GM12864 (cell line): ENCODE measurements at regions not wholly inside any gene's neighbourhood (a gene's known extent, or its start where the extent isn't known, plus 50 kb on each side); places are given as distances from the start of the nearest gene placed in this dataset.

Experiments
- DNase-seq: peaks from one replicate; pipeline ENCODE4 v3.0.0-alpha.2; 2011; ENCODE audit warnings: low read depth
- H3K4me3 ChIP-seq: 2 replicates; pipeline ENCODE4 v1.5.1; 2011; ENCODE audit warnings: mild to moderate bottlenecking, low read depth, low read length, control low read depth
- TF ChIP-seq, protein P1 (sequence below): IDR thresholded peaks from 2 replicates; pipeline ENCODE4 v1.5.1; 2011; ENCODE audit warnings: low read depth, mild to moderate bottlenecking, moderate library complexity, low read length, control low read depth, inconsistent platforms; ENCODE audit errors: missing control alignments

DNA sequence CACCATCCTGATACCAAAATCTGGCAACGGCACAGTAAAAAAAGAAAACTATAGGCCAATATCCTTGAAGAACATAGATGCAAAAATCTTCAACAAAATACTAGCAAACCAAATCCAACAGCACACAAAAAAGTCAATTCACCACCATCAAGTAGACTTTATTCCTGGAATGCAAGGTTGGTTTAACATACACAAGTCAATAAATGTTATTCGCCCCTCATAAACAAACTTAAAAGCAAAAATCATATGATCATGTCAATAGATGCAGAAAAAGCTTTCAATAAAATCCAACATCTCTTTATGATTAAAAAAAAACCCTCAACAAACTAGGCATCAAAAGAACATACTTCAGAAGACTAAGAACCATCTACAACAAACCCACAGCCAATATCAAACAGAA is 252.9 kb downstream of the UACA start:
- TF ChIP-seq, protein P1, sequence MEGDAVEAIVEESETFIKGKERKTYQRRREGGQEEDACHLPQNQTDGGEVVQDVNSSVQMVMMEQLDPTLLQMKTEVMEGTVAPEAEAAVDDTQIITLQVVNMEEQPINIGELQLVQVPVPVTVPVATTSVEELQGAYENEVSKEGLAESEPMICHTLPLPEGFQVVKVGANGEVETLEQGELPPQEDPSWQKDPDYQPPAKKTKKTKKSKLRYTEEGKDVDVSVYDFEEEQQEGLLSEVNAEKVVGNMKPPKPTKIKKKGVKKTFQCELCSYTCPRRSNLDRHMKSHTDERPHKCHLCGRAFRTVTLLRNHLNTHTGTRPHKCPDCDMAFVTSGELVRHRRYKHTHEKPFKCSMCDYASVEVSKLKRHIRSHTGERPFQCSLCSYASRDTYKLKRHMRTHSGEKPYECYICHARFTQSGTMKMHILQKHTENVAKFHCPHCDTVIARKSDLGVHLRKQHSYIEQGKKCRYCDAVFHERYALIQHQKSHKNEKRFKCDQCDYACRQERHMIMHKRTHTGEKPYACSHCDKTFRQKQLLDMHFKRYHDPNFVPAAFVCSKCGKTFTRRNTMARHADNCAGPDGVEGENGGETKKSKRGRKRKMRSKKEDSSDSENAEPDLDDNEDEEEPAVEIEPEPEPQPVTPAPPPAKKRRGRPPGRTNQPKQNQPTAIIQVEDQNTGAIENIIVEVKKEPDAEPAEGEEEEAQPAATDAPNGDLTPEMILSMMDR, result no peak
- no peak overlapping the region for H3K4me3 ChIP-seq
- no peak for DNase-seq

DNA sequence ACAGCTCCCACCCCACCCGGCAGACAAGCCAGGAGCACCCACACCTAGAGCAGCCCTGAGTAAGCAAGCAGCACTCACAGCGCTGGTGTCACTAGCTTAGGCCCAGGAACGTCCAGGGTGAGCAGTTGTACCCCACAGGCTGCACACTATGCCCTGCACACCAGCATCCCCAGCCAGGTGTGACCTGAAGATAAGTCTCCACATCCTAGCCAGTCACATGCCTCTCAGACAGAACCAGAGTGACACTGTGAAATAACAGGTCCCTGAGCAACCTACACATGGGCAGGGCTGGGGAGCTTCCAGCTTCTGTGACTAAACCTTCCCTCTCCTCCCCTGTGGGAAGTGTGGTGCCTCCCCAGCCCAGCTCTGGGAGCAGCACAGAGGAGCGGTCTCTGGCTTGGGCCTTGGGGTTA is 253.6 kb downstream of the UACA start:
- DNase-seq, result no peak
- TF ChIP-seq, protein P1, result no peak
- no peak overlapping the region for H3K4me3 ChIP-seq

DNA sequence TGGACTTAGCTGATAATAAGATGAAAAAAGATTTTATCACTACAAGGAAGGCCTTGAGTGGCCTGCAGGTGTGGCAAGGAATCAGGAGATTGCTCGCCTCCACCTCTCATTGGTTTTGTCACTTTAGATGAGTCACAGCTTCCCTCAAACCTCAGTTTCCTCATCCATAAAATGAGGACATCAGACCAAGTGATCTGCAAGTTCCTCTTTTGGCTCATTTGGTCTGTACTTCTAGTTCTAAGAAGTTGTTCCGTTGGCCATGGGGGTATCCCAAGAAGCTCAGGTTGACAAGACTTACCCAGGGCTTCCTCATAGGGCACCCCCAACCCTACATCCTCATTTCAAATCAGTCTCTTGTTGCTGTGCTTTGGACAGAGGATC is 254.1 kb downstream of the UACA start:
- no peak overlapping the region for H3K4me3 ChIP-seq
- DNase-seq, result no peak
- TF ChIP-seq, protein P1, result no peak

DNA sequence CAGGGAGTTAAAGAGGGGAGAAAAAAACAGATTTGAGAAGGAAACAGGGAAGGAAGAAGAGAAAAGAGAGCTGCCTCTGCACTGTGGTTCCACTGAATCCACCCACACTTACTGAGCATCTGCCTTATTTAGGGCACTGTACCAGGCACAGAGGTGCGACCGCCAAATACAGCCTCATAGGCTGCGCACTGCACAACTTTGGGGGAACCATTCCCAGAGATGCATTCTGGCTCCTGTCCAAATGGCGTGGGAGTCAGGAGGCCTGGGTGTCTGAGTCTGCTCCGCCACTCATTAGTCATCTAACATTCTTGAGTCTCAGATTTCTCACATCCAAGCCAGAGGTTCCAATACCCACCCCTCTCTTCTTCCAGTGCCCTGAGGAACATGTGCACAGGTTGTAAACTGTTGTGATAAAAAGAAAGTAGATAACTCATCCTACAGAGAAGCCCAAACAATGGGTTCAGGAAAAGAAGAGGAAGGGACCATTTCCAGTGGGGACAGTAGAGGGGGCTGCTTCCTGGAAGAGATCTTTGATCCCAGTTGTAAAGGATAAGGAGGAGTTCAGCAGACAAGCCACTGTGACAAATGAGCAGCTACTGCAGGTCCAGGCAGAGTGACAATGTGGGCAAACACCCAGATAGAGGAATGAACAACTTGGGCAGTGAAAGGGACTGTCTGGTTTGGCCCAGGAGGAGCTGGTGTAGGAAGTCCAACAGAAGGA is 254.6 kb downstream of the UACA start:
- DNase-seq, result no peak
- TF ChIP-seq, protein P1, result no peak
- no peak overlapping the region for H3K4me3 ChIP-seq

DNA sequence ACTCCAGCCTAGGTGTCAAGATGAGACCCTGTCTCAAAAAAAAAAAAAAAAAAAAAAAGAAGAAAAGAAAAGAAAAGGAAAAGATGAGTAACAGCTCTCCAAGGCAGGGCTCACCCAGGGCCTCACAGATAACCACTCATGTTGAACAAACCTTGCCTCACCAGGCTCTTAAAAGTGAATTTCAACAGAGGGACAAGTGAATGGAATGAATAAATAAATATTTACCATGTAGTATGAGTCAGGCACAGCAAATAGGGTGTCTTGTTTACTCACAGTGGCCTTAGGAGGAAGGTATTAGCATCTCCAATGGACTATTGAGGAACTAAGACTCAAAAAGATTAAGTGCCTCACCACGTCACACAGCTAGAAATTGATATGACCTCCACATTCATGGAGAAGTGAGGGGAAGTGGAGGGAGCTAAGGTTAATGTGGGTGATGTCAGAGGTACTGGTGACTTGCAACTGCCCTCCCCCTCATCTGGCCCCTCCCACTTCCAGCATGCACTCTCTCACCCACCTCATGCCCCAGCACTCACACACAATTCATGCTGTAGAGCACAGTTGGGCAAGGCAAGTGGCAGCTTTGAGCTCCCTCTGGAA is 255.5 kb downstream of the UACA start:
- TF ChIP-seq, protein P1, result no peak
- no peak overlapping the region for H3K4me3 ChIP-seq
- DNase-seq, result no peak

DNA sequence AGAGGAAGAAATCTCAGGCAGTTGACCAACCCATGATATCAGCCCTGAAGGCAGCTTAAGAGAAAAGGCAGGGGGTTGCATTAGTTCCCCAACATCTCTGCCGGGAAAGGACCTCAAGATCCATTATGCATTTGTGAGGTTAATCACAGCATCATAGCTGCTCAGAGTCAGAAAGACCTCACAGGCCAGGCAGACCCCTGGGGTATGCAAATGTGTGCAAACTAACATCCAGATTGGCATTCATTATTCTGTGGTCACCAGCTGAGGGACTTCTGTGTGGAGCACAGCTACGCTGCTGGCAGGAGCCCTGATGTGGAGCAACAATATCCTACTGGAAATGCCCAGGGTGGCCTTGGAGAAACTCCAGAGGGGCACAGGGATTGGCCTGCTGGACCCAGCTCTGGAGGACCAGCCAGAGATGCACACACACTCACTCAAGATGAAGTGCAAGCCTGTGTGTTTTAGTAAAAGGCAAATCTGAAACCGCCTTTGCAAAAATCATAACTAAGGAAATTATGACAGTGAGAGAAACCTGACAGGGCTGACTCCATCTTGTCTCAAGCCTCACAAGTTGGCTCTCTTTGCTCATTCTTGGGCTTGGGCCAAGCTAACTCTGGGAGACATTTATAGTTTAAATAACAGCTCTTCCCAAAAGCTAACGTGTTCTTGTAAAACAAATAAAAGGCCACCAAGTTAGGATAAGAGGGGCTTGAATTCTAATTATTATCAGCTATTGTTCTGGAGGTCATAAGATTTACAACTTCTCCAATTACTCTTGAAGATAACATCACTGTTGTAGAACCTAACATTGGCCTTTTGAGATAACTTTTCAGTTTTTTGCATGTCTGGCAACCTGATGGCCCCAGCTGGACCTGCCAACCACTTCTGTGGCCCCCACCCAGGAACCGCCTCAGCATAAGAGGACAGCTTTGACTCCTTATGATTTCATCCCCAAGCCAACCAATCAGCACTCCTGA is 257.1 kb downstream of the UACA start:
- H3K4me3 ChIP-seq, result no peak overlapping the region
- TF ChIP-seq, protein P1, result no peak
- DNase-seq, result no peak
